Osteoblast (primary cell): ENCODE measurements at regions not wholly inside any gene's neighbourhood (a gene's known extent, or its start where the extent isn't known, plus 50 kb on each side); places are given as distances from the start of the nearest gene placed in this dataset.
A peak's percentile ranks its signal among the peaks of the same experiment; 100 is the strongest.

Source experiments
- DNase-seq: peaks from one replicate; pipeline ENCODE4 v3.0.0; 2011; ENCODE audit warnings: low spot score, mixed read lengths; ENCODE audit not compliant: insufficient read length; ENCODE audit errors: missing footprints
- H2AFZ ChIP-seq: 2 replicates; pipeline ENCODE4 v1.6.0; 2011; ENCODE audit warnings: mild to moderate bottlenecking, low read length
- H3K27ac ChIP-seq: 2 replicates; pipeline ENCODE4 v1.5.1; 2011; ENCODE audit warnings: mild to moderate bottlenecking, low read depth, low read length, moderate library complexity
- H3K27me3 ChIP-seq: 2 replicates; pipeline ENCODE4 v1.6.0; 2012; ENCODE audit warnings: mild to moderate bottlenecking, control low read depth, inconsistent platforms, low read length, moderate library complexity; ENCODE audit not compliant: insufficient read depth
- H3K36me3 ChIP-seq: 2 replicates; pipeline ENCODE4 v1.5.1; 2011; ENCODE audit warnings: mild to moderate bottlenecking, low read length, control low read depth, moderate library complexity; ENCODE audit not compliant: insufficient read depth
- H3K4me1 ChIP-seq: 2 replicates; pipeline ENCODE4 v1.5.1; 2011; ENCODE audit warnings: mild to moderate bottlenecking, low read length, control low read depth, moderate library complexity; ENCODE audit not compliant: insufficient read depth
- H3K4me2 ChIP-seq: 2 replicates; pipeline ENCODE4 v1.6.0; 2011; ENCODE audit warnings: mild to moderate bottlenecking, low read length; ENCODE audit not compliant: insufficient read depth
- H3K4me3 ChIP-seq: fragments of 200-600 bp; sonication (generic); 3 replicates; pipeline ENCODE4 v1.5.1; 2012; ENCODE audit warnings: mild to moderate bottlenecking, low read length, inconsistent platforms; ENCODE audit not compliant: insufficient read depth
- H3K79me2 ChIP-seq: 2 replicates; pipeline ENCODE4 v1.6.0; 2012; ENCODE audit warnings: mild to moderate bottlenecking, low read length, control low read depth, inconsistent platforms; ENCODE audit not compliant: insufficient read depth
- H3K9me3 ChIP-seq: 2 replicates; pipeline ENCODE4 v1.5.1; 2011; ENCODE audit warnings: low read depth, low read length, control low read depth
- H4K20me1 ChIP-seq: 2 replicates; pipeline ENCODE4 v1.6.0; 2012; ENCODE audit warnings: mild to moderate bottlenecking, low read length, control low read depth; ENCODE audit not compliant: insufficient read depth
- TF ChIP-seq, protein P1 (sequence below): IDR thresholded peaks from 2 replicates; pipeline ENCODE4 v1.5.1; 2011; ENCODE audit warnings: mild to moderate bottlenecking, low read depth, low read length, moderate library complexity; ENCODE audit errors: extremely low read depth

DNA sequence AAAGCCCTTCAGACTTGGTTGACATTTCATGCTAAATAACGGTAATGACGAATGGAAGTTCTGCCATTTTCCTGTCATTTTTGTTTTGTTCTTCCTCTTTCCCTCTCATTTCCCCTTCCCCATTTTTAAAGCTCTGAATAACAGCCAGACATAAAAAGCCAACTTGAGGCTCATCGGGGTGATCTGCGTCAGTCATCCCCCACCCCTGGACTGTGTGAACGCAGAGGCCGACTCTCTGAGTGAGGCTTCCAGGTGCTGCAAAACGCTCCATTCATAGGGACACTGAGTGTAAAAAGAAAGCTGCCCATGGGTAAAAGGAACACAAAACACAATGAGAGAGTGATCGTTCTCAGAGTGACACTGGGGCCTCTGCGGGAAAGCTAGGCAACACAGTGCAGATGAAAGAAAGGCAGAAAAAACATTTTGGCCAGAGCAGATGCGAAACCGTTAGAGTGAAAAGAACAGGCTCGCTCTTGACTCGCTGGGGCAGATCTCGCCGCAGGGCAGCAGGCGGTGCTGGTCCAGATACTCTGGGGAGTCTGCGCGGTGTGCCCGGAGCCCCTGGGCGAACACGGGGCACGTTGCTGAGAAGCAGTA is 684.8 kb downstream of the QKI start:
- Histone ChIP-seq H3K27me3 (no peaks in the 10 kb centered on the region), H4K20me1 (no peaks in the 10 kb centered on the region), H3K79me2 (no peaks in the 10 kb centered on the region), H3K27ac (no peak overlapping the region), H3K4me1 (no peaks in the 10 kb centered on the region), H3K4me2 (no peak overlapping the region), H3K4me3 (no peak overlapping the region), H3K9me3 (no peaks in the 10 kb centered on the region), H2AFZ (no peak overlapping the region), H3K36me3 (no peaks in the 10 kb centered on the region)
- no peak for DNase-seq
- TF ChIP-seq, protein P1, sequence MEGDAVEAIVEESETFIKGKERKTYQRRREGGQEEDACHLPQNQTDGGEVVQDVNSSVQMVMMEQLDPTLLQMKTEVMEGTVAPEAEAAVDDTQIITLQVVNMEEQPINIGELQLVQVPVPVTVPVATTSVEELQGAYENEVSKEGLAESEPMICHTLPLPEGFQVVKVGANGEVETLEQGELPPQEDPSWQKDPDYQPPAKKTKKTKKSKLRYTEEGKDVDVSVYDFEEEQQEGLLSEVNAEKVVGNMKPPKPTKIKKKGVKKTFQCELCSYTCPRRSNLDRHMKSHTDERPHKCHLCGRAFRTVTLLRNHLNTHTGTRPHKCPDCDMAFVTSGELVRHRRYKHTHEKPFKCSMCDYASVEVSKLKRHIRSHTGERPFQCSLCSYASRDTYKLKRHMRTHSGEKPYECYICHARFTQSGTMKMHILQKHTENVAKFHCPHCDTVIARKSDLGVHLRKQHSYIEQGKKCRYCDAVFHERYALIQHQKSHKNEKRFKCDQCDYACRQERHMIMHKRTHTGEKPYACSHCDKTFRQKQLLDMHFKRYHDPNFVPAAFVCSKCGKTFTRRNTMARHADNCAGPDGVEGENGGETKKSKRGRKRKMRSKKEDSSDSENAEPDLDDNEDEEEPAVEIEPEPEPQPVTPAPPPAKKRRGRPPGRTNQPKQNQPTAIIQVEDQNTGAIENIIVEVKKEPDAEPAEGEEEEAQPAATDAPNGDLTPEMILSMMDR = no peak

DNA sequence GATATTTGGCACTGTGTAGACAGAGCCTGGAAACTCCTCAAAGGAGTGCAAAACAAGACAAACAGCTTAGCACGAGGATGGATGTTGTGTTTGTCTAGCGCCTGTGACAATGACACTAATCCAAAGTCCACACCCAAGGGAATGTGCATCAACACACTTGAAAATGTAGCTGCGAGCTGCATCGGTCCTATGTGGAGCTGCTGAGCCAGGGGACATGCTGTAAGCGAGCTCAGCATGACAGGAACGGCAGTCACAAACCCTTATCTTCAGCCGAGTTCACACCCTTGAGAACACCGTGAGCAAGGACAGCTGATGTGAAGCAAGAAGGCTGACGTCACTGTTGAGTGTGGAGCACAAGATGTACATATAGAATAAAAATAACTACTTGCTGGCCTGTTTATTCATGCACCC is 684.3 kb downstream of the QKI start:
- Histone ChIP-seq H4K20me1 (no peaks in the 10 kb centered on the region), H3K27ac (no peak overlapping the region), H3K9me3 (no peaks in the 10 kb centered on the region), H3K79me2 (no peaks in the 10 kb centered on the region), H3K36me3 (no peaks in the 10 kb centered on the region), H3K4me1 (no peaks in the 10 kb centered on the region), H2AFZ (no peak overlapping the region), H3K27me3 (no peaks in the 10 kb centered on the region), H3K4me3 (no peak overlapping the region), H3K4me2 (no peak overlapping the region)
- TF ChIP-seq, protein P1 = no peak
- no peak for DNase-seq

- Histone ChIP-seq H3K4me1 (no peaks in the 10 kb centered on the region), H2AFZ (no peak overlapping the region), H3K4me3 (no peak overlapping the region), H3K9me3 (no peaks in the 10 kb centered on the region), H3K79me2 (no peaks in the 10 kb centered on the region), H3K27ac (no peak overlapping the region), H4K20me1 (no peaks in the 10 kb centered on the region), H3K4me2 (no peak overlapping the region), H3K36me3 (no peaks in the 10 kb centered on the region), H3K27me3 (no peaks in the 10 kb centered on the region)
- DNase-seq = peak; percentile 62
- TF ChIP-seq, protein P1 = no peak
Observed at GRCh38 chr6:164097551-164098398, 683.3 kb downstream of the QKI start.

DNA sequence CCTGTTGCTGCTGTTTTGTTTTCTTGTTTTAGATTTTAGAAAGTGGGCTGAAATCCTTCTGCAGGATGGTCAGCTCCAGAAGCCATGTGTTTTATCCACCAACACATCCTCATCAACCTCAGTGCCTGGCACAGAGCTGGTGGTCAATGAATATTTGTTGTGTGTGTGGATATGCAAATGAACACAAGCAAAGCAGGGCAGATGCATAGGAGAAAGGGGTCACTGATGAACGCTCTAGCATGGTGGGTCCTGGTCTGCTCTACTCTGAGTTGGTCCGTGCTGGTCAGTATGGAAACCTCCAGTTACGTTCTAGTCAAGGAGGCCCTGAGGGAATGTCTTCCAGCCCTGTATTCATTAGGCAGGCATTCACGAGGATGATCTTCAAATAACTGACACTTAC is 682.5 kb downstream of the QKI start:
- Histone ChIP-seq H3K4me1 (no peaks in the 10 kb centered on the region), H3K9me3 (no peaks in the 10 kb centered on the region), H3K4me3 (no peak overlapping the region), H3K79me2 (no peaks in the 10 kb centered on the region), H3K27ac (no peak overlapping the region), H2AFZ (no peak overlapping the region), H4K20me1 (no peaks in the 10 kb centered on the region), H3K36me3 (no peaks in the 10 kb centered on the region), H3K27me3 (no peaks in the 10 kb centered on the region), H3K4me2 (no peak overlapping the region)
- TF ChIP-seq, protein P1 = no peak
- no peak for DNase-seq
